BLaER1 (cell line): ENCODE measurements at regions not wholly inside any gene's neighbourhood (a gene's known extent, or its start where the extent isn't known, plus 50 kb on each side); places are given as distances from the start of the nearest gene placed in this dataset.

Source experiments
- H3K27ac ChIP-seq: shearing (Covaris generic); formaldehyde crosslinking; 2 replicates; pipeline ENCODE4 v1.8.1; 2022
- H3K27me3 ChIP-seq: shearing (Covaris generic); formaldehyde crosslinking; 2 replicates; pipeline ENCODE4 v1.8.1; 2022
- H3K36me3 ChIP-seq: shearing (Covaris generic); formaldehyde crosslinking; 2 replicates; pipeline ENCODE4 v1.8.1; 2022
- H3K4me1 ChIP-seq: shearing (Covaris generic); formaldehyde crosslinking; 2 replicates; pipeline ENCODE4 v1.8.1; 2022
- H3K4me2 ChIP-seq: shearing (Covaris generic); formaldehyde crosslinking; 2 replicates; pipeline ENCODE4 v1.8.1; 2022
- H3K4me3 ChIP-seq: shearing (Covaris generic); formaldehyde crosslinking; 2 replicates; pipeline ENCODE4 v1.8.1; 2022
- H3K9ac ChIP-seq: shearing (Covaris generic); formaldehyde crosslinking; 2 replicates; pipeline ENCODE4 v1.8.1; 2022
- H3K9me3 ChIP-seq: shearing (Covaris generic); formaldehyde crosslinking; 2 replicates; pipeline ENCODE4 v1.8.1; 2022
- H4K20me1 ChIP-seq: shearing (Covaris generic); formaldehyde crosslinking; 2 replicates; pipeline ENCODE4 v1.8.1; 2022
- Cebpa-rat ChIP-seq: shearing (Covaris generic); IDR thresholded peaks from 2 replicates; pipeline ENCODE4 v1.8.1; 2022

- Histone ChIP-seq H3K36me3 (no peaks in the 10 kb centered on the region), H4K20me1 (no peaks in the 10 kb centered on the region), H3K9ac (no peak overlapping the region), H3K27me3 (no peaks in the 10 kb centered on the region), H3K27ac (no peak overlapping the region), H3K4me1 (no peaks in the 10 kb centered on the region), H3K4me2 (no peak overlapping the region), H3K4me3 (no peak overlapping the region), H3K9me3 (peaks cover 13% of the 10 kb centered on the region)
- no peak for TF ChIP-seq Cebpa-rat
Observed at GRCh38 chr17:68749349-68750207, 148.4 kb upstream of the FAM20A start.

- no peak overlapping the region for H3K4me3 ChIP-seq
- no peak overlapping the region for H3K9ac ChIP-seq
- H3K27me3 ChIP-seq, result no peaks in the 10 kb centered on the region
- no peak overlapping the region for H3K27ac ChIP-seq
- TF ChIP-seq Cebpa-rat, result no peak
- H4K20me1 ChIP-seq, result no peaks in the 10 kb centered on the region
- no peaks in the 10 kb centered on the region for H3K36me3 ChIP-seq
- no peak overlapping the region for H3K4me2 ChIP-seq
- H3K4me1 ChIP-seq, result no peaks in the 10 kb centered on the region
- peaks cover 14% of the 10 kb centered on the region for H3K9me3 ChIP-seq
Observed at GRCh38 chr17:68748381-68748780, 147.2 kb upstream of the FAM20A start.

- Histone ChIP-seq H4K20me1 (no peaks in the 10 kb centered on the region), H3K4me3 (no peak overlapping the region), H3K27ac (no peak overlapping the region), H3K4me1 (no peaks in the 10 kb centered on the region), H3K36me3 (no peaks in the 10 kb centered on the region), H3K9ac (no peak overlapping the region), H3K9me3 (peaks cover 23% of the 10 kb centered on the region), H3K4me2 (no peak overlapping the region), H3K27me3 (no peaks in the 10 kb centered on the region)
- no peak for TF ChIP-seq Cebpa-rat
Observed at GRCh38 chr17:68740555-68741447, 139.6 kb upstream of the FAM20A start.

- Histone ChIP-seq H3K27ac (no peak overlapping the region), H3K4me3 (no peak overlapping the region), H3K4me2 (no peak overlapping the region), H3K4me1 (no peaks in the 10 kb centered on the region), H3K9me3 (peaks cover 24% of the 10 kb centered on the region), H3K36me3 (no peaks in the 10 kb centered on the region), H3K27me3 (no peaks in the 10 kb centered on the region), H4K20me1 (no peaks in the 10 kb centered on the region), H3K9ac (no peak overlapping the region)
- TF ChIP-seq Cebpa-rat, result no peak
Observed at GRCh38 chr17:68737761-68738443, 136.7 kb upstream of the FAM20A start.

GRCh38 chr17:68734931-68735330 is 133.8 kb upstream of the FAM20A start:
- no peak for TF ChIP-seq Cebpa-rat
- Histone ChIP-seq H3K9me3 (peaks cover 15% of the 10 kb centered on the region), H3K4me1 (no peaks in the 10 kb centered on the region), H3K9ac (no peak overlapping the region), H3K4me3 (no peak overlapping the region), H4K20me1 (no peaks in the 10 kb centered on the region), H3K36me3 (no peaks in the 10 kb centered on the region), H3K4me2 (no peak overlapping the region), H3K27me3 (no peaks in the 10 kb centered on the region), H3K27ac (no peak overlapping the region)

GRCh38 chr17:68734187-68734900 is 133.2 kb upstream of the FAM20A start:
- Histone ChIP-seq H3K9me3 (peaks cover 15% of the 10 kb centered on the region), H3K27ac (no peak overlapping the region), H3K9ac (no peak overlapping the region), H3K4me2 (no peak overlapping the region), H3K4me1 (no peaks in the 10 kb centered on the region), H3K27me3 (no peaks in the 10 kb centered on the region), H3K36me3 (no peaks in the 10 kb centered on the region), H3K4me3 (no peak overlapping the region), H4K20me1 (no peaks in the 10 kb centered on the region)
- no peak for TF ChIP-seq Cebpa-rat

- Histone ChIP-seq H3K27me3 (no peaks in the 10 kb centered on the region), H3K4me2 (no peak overlapping the region), H3K36me3 (no peaks in the 10 kb centered on the region), H4K20me1 (no peaks in the 10 kb centered on the region), H3K9ac (no peak overlapping the region), H3K4me1 (no peaks in the 10 kb centered on the region), H3K9me3 (peaks cover 20% of the 10 kb centered on the region), H3K4me3 (no peak overlapping the region), H3K27ac (no peak overlapping the region)
- TF ChIP-seq Cebpa-rat, result no peak
Observed at GRCh38 chr17:68733241-68734176, 132.3 kb upstream of the FAM20A start.

GRCh38 chr17:68732301-68732749 is 131.2 kb upstream of the FAM20A start:
- TF ChIP-seq Cebpa-rat, result no peak
- H3K36me3 ChIP-seq, result no peaks in the 10 kb centered on the region
- no peak overlapping the region for H3K27ac ChIP-seq
- no peak overlapping the region for H3K4me3 ChIP-seq
- H3K4me2 ChIP-seq, result no peak overlapping the region
- no peak overlapping the region for H3K9ac ChIP-seq
- no peaks in the 10 kb centered on the region for H4K20me1 ChIP-seq
- H3K27me3 ChIP-seq, result no peaks in the 10 kb centered on the region
- peaks cover 20% of the 10 kb centered on the region for H3K9me3 ChIP-seq
- no peaks in the 10 kb centered on the region for H3K4me1 ChIP-seq
